ENCODE measurements at regions not wholly inside any gene's neighbourhood (a gene's known extent, or its start where the extent isn't known, plus 50 kb on each side); places are given as distances from the start of the nearest gene placed in this dataset.

DNA sequence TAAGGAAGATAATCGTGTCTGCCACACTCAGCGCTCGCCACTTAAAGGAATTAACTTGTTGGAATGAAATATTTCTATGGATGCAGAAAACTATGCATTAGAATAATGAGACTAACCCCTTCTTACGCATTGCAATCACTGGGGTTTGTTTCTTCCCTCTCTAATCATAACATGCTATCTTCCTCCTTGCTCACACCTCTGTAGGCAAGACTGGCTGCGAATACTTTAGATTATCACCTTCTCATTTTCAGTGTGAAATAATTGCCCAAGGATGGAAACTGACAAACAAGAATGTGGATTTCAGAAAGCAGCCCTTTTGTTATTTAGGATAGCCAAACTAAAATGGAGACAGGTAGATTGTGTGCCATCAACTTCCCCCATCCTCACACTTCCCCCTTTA is 349.4 kb downstream of the MID1IP1 start:
- no peak for DNase-seq

GRCh38 chrX:39152106-39152649 is 350.9 kb downstream of the MID1IP1 start:
- peak; percentile 42 for DNase-seq

GRCh38 chrX:39156051-39156450 is 354.8 kb downstream of the MID1IP1 start:
- no peak for DNase-seq

DNA sequence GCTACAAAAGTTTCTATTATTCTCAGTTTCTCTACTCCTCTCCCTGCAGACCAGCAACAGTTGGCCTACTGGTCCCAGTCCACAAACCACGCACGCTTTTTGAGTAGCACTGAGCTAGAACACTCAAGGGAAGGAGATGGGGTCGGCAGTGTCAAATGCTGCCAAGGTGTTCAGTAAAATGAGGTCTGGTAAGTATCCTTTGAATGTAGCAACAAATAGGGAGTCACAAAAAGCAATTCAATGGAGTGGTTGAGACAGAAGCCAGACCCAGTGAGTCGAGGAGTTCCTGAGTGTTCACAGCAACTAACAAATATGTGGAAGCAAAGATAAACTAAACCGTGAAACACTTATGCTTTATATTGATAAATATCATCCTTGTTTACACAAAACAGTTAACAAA is 355.7 kb downstream of the MID1IP1 start:
- DNase-seq, result no peak

GRCh38 chrX:39157796-39158195 is 356.5 kb downstream of the MID1IP1 start:
- no peak for DNase-seq

DNA sequence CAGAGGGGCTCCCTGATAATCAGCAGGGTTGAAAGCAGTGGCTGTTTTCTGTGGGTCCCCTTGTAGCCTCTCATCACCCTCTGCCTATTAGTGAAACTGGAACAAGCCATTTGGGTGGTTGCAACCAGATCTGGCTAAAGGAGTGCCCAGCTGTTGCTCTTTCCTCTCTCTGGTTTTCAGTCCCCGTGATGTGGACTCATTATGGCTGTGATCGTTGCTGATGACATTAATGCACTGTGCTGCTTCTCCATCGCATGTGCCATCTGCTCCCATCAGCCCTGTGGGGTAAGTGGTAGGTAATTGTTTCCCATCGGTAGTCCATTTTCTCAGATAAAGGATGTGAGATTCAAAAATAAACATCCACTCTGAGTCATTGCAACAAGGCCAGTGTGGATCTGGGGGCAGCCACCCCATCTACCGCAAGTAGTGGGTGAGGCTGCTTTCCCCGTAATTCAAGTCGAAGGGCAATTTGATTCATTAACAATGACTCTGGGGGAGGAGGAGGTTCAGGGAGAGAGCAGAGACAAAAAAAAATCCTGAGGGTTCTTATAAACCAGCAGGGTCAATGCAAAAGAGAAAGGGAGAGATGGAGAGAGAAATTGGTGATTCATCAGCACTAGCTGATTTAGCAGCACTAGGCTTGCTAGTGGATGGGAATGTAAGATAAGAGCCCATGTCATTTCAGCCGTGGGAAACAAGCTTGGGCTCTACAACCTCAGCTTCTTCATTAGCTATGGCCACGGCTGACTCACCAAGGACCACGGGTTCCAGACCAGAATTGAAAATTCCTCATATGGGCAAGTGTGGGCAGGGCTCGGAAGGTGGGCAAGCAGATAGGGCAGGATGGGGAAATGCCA is 357.8 kb downstream of the MID1IP1 start:
- DNase-seq, result no peak

DNA sequence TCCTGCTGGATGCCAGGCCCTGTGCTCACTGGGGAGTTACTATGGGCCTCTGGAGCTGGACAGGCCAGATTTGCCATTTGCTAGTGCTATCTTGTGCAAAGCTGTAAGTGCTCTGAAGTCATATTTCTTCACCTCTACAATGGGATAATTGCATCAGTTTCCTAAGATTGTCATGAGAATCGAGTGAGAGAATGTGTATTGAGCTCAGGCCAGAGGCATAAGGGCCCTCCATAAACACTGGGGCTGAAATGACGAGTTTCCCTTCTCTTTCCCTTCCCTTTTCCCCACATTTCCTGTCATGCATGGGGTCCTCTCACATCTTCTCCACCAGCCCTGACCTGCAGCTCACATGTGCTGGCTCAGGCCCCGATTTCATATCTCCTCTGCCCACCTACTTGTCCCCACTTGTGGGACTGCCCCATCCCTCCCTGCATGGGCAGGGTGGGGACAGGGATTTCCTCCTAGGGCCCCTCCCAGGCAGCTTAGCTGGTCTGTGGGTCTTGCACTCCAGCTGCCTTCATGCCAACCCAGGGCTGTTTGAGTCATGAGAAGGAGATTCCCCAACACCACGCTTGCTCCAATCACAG is 358.8 kb downstream of the MID1IP1 start:
- no peak for DNase-seq

DNA sequence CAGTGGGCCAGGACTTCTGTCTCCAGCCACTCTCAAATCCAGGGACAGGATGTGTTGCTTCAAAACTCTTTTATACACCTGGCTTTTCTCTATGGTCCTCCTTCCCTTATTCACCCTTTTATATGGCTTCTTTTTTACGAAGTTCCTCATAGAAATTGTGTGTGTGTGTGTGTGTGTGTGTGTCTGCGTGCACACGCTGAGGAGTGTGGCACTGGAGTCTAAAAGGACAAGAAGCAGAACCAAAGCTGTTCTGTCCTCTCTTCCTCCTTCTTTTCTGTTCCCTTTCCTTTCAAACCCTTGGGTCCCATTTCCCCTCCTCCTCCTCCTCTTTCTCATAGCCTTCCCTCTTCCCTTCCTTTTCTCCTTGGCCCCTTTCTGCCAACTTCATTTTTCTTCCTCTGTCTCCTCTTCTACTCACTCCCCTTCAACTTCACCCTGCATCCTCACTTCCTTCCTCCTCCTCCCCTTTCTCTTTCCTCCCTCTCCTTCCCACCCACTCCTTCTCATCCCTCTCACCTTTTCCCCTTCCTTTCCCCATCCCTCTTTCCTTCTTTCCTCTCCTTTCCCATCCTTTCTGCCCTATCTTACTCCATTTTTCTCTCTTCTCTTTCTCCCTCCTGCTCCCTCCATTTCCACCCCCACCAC is 360.5 kb downstream of the MID1IP1 start:
- no peak for DNase-seq

- peak; percentile 64 for DNase-seq
Observed at GRCh38 chrX:39162322-39162735, 361.1 kb downstream of the MID1IP1 start.

- DNase-seq, result no peak
Observed at GRCh38 chrX:39163581-39164126, 362.4 kb downstream of the MID1IP1 start.

- DNase-seq, result no peak
Observed at GRCh38 chrX:39164212-39164611, 363.0 kb downstream of the MID1IP1 start.

GRCh38 chrX:39165185-39165584 is 363.9 kb downstream of the MID1IP1 start:
- no peak for DNase-seq

DNA sequence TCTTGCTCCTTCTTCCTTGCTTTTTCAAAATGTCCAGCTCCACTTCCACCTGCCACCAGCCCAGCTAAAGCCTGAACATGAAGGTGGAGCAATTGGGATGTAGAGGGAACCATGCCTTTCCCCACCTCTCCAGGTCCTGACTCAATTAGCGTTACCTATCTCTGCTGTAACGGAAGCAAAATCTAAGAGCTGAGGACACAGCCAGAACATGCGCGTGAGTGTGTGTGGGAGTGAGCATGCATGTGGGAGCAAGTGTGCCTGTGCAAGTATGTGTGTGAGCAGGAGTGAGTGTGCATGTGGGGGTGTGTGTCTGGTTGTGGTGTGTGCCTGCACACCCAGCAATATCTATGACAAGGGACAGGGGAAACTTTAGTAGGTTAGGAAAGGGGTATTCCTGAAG is 364.5 kb downstream of the MID1IP1 start:
- DNase-seq, result no peak

DNA sequence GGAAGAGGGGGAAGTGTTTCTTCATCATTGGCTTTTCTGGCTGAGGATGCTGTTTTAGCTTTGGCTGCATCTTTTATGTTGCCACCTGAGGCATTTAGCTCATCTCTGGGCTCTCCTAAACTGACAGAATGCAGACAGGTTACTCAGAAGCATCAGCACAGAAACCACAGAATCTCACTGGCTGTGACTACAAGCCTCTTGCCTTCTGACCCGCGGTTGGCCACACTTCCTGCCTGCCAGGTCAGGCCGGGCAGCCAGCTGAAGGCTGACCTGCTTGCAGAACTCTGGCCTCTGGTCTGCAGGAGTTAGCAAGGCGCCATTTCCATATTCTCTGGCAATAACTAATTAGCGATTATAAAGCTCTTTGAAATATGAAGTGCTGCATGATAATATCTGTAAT is 366.5 kb downstream of the MID1IP1 start:
- no peak for DNase-seq

DNA sequence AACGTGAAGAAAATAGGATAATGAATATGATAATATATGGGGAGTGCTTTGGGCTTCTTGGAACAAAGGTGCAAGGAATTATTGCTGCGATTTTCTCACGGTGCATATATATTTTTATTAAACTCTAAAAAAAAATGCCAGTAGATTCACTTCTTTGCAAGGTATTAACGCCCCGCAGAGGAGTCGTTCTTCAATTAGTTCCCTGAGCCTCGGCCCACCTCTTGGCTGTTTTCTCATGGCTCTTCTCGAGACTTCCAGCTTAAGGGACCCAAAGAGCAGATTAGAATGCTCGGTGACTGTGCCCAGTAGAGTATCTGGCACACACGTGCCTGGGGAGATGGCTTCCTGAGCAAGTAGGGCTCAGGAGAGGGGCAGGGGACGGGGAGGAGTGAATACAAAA is 367.4 kb downstream of the MID1IP1 start:
- no peak for DNase-seq

DNA sequence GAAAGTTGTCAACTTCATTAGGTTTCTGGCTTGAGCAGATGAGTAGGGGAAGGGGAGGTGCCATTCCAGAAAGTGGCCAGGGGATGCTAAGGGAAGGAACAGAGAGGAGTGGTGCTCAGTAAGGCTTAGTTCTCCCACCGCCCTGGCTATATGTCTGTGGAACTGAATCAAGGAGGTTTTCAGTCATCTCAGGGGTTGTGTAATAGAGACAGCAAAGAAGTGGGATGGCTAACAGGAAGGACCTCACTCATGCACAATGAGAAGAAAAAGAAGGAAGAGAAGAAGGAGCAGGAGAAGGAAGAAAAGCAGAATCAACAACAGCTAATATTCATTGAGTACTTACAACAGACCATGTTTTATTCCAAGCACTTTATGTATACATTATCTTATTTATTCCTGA is 368.7 kb downstream of the MID1IP1 start:
- DNase-seq, result no peak

DNA sequence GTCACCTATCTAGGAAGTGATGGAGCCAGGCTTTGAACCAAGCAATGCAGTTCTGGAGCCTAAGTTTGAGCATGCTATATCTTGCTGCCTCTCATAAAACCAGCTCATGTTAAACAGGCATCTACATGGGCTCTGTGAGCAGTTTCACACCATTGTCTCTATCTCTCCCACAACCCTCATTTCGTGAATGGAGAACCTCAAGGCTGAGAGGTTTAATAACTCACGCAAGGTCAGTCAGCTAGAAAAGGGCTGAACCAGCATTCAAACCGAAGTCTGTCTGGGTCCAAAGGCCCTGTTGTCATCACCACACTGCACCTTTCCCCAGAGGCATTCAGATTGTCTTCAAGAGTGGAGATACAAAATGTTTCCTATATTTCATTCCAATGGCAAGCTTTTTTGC is 369.2 kb downstream of the MID1IP1 start:
- DNase-seq, result no peak

GRCh38 chrX:39171686-39172085 is 370.4 kb downstream of the MID1IP1 start:
- DNase-seq, result no peak

GRCh38 chrX:39174241-39174771 is 373.0 kb downstream of the MID1IP1 start:
- DNase-seq, result no peak

DNA sequence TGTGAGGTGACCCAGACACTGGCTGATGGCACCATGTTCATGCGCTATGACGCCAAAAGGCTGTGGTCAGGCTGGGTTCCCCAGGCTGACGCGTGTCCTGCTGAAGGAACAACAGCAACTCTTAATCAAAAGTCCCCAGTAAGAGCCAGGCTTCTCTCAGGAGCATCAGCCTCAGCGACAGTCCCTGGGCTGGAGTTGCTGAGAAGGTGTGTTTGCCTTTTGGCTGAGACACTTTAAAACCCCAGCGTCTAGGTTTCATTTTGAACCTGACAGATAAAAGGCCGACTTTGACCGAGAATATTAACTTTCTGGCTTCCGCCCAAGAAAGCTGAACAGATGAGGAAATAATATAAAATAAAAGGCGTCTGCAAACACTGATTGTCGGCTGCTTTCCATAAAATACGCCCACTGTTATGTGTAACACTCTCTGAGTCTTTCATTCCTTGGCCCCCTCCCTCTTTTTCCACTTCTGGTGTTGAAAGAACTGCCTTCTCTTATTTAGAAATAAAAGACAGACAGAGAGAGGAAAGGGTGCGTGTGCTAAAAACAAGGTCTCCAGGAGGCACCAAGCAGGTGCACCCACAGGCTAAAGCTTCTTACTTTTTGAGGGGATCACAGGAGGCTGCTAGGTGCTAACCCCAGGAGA is 373.6 kb downstream of the MID1IP1 start:
- DNase-seq, result peak; percentile 55

GRCh38 chrX:39175418-39176057 is 374.3 kb downstream of the MID1IP1 start:
- DNase-seq, result no peak

DNA sequence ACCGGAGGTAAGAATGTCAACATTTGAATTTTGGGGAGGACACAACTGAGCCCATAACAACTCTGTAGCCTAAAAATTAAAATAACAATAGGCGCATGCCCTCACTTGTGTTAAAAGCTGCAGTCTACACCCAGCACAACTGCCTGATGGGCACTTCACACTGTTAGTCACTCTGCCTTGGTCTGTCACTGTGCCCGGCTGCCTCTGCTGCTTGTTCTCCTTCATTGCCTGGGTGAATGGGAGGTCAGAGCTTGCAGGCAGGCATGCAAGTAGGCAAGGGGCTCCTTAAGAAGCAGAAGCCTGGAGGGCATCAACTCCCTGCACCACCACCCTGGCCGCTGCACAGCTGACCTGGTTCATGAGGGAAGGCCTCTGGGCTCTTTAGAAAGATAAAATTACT is 374.8 kb downstream of the MID1IP1 start:
- DNase-seq, result no peak
